ENCODE measurements at regions not wholly inside any gene's neighbourhood (a gene's known extent, or its start where the extent isn't known, plus 50 kb on each side); places are given as distances from the start of the nearest gene placed in this dataset.

GRCh38 chr12:58981961-58982360 lies 61.7 kb upstream of the LRIG3 start:
- TF ChIP-seq CTCF (tag by site-specific recombination; IDR thresholded peaks at IDR 0.05) = no peak
- no peak for TF ChIP-seq ZNF10 (tag by site-specific recombination; IDR thresholded peaks at IDR 0.05)
- TF ChIP-seq, protein P1, sequence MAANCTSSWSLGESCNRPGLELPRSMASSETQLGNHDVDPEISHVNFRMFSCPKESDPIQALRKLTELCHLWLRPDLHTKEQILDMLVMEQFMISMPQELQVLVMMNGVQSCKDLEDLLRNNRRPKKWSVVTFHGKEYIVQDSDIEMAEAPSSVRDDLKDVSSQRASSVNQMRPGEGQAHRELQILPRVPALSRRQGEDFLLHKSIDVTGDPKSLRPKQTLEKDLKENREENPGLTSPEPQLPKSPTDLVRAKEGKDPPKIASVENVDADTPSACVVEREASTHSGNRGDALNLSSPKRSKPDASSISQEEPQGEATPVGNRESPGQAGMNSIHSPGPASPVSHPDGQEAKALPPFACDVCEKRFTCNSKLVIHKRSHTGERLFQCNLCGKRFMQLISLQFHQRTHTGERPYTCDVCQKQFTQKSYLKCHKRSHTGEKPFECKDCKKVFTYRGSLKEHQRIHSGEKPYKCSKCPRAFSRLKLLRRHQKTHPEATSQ (tag by site-specific recombination; IDR thresholded peaks at IDR 0.05) = no peak
- TF ChIP-seq KLF7 (tag by site-specific recombination; IDR thresholded peaks at IDR 0.05; ENCODE audit: borderline replicate concordance) = no peak
- TF ChIP-seq, protein P2, sequence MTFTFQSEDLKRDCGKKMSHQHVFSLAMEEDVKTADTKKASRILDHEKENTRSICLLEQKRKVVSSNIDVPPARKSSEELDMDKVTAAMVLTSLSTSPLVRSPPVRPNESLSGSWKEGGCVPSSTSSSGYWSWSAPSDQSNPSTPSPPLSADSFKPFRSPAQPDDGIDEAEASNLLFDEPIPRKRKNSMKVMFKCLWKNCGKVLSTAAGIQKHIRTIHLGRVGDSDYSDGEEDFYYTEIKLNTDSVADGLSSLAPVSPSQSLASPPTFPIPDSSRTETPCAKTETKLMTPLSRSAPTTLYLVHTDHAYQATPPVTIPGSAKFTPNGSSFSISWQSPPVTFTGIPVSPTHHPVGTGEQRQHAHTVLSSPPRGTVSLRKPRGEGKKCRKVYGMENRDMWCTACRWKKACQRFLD (tag by site-specific recombination; IDR thresholded peaks at IDR 0.05) = no peak
- no peak for TF ChIP-seq ZNF366 (tag by site-specific recombination; conservative IDR thresholded peaks at IDR 0.05)
- TF ChIP-seq ZNF175 (tag by site-specific recombination; IDR thresholded peaks at IDR 0.05) = no peak
- TF ChIP-seq ZNF114 (tag by site-specific recombination; IDR thresholded peaks at IDR 0.05) = no peak
- no peak for TF ChIP-seq ZNF138 (tag by site-specific recombination; IDR thresholded peaks at IDR 0.05; ENCODE audit: borderline replicate concordance)
- no peak for TF ChIP-seq ZBTB20 (tag by site-specific recombination; IDR thresholded peaks at IDR 0.05)
- no peak for TF ChIP-seq ZNF473 (tag by site-specific recombination; IDR thresholded peaks at IDR 0.05)
- no peak for TF ChIP-seq ZNF18 (tag by site-specific recombination; IDR thresholded peaks at IDR 0.05)
